ENCODE measurements at regions not wholly inside any gene's neighbourhood (a gene's known extent, or its start where the extent isn't known, plus 50 kb on each side); places are given as distances from the start of the nearest gene placed in this dataset.

DNA sequence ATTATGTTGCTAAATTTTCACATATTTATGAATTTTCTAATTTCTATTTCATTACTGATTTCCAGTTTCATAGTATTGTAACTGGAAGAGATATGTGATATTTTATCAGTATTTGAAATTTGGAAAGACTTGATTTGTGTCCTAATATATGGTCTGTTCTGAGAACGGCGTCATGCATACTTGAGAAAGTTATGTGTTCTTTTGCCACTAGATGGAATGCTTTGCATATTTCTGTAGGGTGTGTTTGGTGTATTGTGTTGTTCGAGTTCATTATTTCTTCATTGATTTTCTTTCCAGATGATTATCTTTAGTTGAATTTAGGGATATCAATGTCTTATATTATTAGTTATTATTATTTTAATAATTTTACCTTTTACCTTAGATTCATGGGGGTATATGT lies 110.6 kb upstream of the ITM2A start:
- TF ChIP-seq, protein P1, sequence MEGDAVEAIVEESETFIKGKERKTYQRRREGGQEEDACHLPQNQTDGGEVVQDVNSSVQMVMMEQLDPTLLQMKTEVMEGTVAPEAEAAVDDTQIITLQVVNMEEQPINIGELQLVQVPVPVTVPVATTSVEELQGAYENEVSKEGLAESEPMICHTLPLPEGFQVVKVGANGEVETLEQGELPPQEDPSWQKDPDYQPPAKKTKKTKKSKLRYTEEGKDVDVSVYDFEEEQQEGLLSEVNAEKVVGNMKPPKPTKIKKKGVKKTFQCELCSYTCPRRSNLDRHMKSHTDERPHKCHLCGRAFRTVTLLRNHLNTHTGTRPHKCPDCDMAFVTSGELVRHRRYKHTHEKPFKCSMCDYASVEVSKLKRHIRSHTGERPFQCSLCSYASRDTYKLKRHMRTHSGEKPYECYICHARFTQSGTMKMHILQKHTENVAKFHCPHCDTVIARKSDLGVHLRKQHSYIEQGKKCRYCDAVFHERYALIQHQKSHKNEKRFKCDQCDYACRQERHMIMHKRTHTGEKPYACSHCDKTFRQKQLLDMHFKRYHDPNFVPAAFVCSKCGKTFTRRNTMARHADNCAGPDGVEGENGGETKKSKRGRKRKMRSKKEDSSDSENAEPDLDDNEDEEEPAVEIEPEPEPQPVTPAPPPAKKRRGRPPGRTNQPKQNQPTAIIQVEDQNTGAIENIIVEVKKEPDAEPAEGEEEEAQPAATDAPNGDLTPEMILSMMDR (IDR thresholded peaks at IDR 0.05): peak; percentile 38; the same call in 1 of the 2 replicates

- TF ChIP-seq, protein P1 (IDR thresholded peaks at IDR 0.05): no peak
Measured at GRCh38 chrX:79466636-79467035, 99.5 kb upstream of the ITM2A start.

GRCh38 chrX:79462458-79462857 lies 95.3 kb upstream of the ITM2A start:
- TF ChIP-seq, protein P1 (IDR thresholded peaks at IDR 0.05): no peak

- TF ChIP-seq, protein P1 (IDR thresholded peaks at IDR 0.05): no peak
Measured at GRCh38 chrX:79452881-79453280, 85.7 kb upstream of the ITM2A start.

DNA sequence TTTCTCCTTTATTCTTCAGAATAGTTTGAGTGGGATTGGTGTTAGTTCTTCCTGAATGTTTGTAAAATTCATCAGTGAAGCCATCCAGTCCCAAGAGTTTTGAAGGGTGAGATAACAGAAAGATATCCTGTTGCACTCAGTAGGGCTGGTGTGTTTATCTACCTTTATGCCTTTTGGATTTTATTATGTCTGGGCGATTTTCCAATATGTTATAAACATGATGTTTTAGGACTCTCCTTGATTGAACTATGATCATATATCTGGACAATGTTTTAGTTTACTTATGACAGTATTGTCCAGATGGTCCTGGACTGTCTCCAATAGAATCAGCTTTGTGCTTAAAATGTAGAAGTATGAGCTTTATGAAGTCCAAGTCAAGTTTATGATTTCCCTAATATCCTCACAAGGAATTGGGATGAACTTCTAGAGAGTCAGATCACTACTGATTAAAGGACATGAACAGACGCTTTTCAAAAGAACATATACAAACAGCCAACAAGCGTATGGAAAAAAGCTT lies 77.6 kb upstream of the ITM2A start:
- TF ChIP-seq, protein P1 (IDR thresholded peaks at IDR 0.05): no peak

GRCh38 chrX:79443121-79443520 lies 76.0 kb upstream of the ITM2A start:
- TF ChIP-seq, protein P1 (IDR thresholded peaks at IDR 0.05): no peak

DNA sequence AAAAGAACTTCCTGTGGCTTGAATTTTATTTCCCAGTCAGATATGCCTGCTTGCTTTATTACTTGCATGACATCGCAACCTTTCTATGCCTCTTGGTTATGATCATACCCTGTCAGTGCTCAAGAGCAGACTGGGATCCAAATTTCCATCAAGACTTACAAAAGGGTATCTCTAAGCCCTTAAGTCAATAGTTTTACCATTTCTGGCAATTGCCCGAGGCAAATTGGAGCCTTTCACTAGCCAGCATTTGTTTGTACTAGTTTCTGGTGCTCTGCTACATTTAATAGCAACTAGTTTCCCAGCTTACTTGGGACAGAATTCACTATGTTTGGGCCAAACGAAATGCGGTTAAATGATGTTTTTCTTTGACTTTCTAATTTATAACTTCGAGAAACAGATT lies 73.2 kb upstream of the ITM2A start:
- TF ChIP-seq, protein P1 (IDR thresholded peaks at IDR 0.05): no peak
